ENCODE measurements at regions not wholly inside any gene's neighbourhood (a gene's known extent, or its start where the extent isn't known, plus 50 kb on each side); places are given as distances from the start of the nearest gene placed in this dataset.

GRCh38 chr6:18752278-18753068 lies 365.3 kb downstream of the RNF144B start:
- DNase-seq (ENCODE audit: extremely low read depth, low read depth, low spot score), result no peak

DNA sequence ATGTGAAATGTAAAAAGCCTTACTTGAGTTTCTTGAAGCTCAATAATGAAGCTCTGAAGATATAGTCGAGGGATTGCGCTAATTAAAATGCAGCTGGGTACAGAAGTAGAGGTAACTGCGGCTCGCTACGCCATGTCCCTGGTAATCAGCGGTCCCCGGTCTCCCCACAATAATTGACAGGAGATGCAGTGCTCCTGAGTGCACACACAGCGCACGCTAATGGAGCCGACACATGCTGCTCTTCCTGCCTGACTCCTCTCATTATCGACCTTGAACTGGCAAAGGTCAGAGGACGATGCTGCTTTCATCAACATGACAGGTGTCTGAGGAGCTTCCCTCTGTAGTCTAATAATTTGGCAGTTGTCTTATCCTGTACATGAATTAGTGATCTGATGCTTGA lies 365.9 kb downstream of the RNF144B start:
- DNase-seq (ENCODE audit: extremely low read depth, low read depth, low spot score), result no peak

DNA sequence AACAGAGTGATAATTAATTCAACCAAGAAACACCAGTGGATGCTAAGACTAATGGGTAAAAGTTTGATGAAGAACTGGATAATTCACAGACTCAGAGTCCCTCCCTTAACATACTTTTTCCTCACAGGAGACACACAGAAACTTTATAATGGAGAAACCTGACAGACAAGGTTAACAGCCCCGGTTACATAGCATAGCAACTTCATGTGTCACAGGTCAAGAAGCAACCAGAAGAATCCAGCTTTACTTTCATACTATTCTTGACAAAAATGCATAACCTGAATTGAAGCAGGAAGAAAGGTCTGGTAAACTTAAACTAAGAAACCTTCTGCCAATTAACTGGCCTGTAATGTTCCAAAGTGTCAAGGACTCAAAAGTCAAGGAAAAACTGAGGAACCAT lies 375.9 kb downstream of the RNF144B start:
- DNase-seq (ENCODE audit: extremely low read depth, low read depth, low spot score), result no peak

DNA sequence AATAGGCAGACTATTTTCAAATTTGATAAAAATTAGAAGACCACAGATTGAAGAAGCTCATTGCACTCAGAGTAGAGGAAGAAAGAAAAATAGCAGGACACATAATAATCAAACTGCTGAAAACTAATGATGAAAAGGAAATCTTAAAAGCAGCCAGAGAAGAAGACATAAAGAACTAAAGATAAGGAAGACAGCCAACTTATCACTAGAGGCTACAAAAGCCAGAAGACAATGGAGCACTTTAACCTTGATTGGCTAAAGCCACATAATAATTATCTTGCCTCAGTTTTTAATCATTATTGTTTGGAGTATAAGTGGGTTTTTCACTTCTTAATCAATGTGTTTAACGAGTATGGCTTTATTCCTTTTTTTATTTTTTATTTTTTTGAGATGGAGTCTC lies 397.6 kb downstream of the RNF144B start:
- no peak for DNase-seq (ENCODE audit: extremely low read depth, low read depth, low spot score)

DNA sequence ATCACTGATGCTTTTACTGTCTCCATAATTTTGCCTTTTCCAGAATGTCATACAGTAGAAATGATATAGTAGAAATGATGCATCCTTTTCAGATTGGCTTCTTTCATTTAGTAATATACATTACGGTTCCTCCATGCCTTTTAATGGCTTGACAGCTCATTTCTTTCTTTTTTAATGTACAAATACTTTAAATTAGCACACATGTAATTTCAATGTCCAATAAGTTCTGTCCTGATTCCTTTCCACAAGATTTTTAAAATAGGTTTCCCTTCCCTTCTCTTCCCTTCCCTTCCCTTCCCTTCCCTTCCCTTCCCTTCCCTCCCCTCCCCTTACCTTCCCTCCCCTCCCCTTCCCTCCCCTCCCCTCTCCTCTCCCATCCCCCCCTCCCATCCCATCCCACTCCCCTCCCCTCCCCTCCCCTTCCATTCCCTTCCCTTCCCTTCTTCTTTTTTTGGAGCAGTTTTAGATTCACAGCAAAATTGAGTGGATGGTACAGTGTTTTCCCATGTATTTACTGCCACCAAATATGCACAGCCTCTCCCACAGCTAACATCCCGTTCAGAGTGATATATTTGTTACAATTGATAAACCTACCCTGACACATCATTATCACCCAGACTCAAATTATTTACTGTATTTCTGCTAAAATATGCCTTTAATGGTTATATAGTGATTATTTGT lies 398.8 kb downstream of the RNF144B start:
- no peak for DNase-seq (ENCODE audit: extremely low read depth, low read depth, low spot score)

DNA sequence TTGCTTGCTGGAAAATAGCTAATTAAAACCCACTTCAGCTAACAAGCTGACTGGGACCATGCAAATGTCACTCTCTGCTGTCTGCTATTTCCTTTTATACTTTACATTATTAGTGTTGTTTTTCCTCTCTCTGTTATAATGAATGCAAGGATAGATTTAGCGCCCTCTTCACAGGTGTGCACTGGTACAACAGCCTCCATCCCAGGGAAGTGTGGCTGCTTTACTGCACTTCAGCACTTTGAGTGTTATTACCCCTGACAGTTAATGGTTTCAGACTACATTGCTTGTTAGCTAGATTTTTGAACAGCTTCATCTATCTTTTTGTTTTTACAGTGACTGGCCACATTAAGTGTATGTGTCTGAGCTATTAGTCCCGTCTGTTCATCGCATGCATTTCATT lies 405.7 kb downstream of the RNF144B start:
- no peak for DNase-seq (ENCODE audit: extremely low read depth, low read depth, low spot score)

GRCh38 chr6:18795726-18796125 lies 408.6 kb downstream of the RNF144B start:
- DNase-seq (ENCODE audit: extremely low read depth, low read depth, low spot score), result no peak

- no peak for DNase-seq (ENCODE audit: extremely low read depth, low read depth, low spot score)
These were observed 433.6 kb downstream of the RNF144B start for GRCh38 chr6:18820725-18821124.

- no peak for DNase-seq (ENCODE audit: extremely low read depth, low read depth, low spot score)
These were observed 436.7 kb downstream of the RNF144B start for GRCh38 chr6:18823782-18824386.

GRCh38 chr6:18829272-18829870 lies 442.2 kb downstream of the RNF144B start:
- no peak for DNase-seq (ENCODE audit: extremely low read depth, low read depth, low spot score)

- no peak for DNase-seq (ENCODE audit: extremely low read depth, low read depth, low spot score)
These were observed 448.8 kb downstream of the RNF144B start for GRCh38 chr6:18835976-18836375.

DNA sequence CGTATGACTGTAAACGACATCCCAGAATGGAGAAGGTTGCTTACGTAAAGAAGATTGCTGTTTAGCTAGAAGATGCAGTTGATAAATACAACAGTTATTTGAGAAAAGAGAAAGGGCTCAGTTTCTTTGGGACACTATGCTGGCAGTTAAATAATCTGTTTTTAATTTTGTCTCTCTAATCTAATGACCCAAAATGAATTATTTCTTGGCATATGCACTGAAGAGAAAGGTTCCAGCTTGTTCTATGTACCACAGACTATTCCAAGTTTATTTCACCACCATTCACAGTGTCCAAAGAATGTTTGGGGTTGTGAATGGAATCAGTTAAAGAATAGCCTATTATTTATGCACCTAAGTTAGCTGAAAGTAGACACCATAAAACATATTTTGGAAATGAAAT lies 449.9 kb downstream of the RNF144B start:
- DNase-seq (ENCODE audit: extremely low read depth, low read depth, low spot score), result no peak

DNA sequence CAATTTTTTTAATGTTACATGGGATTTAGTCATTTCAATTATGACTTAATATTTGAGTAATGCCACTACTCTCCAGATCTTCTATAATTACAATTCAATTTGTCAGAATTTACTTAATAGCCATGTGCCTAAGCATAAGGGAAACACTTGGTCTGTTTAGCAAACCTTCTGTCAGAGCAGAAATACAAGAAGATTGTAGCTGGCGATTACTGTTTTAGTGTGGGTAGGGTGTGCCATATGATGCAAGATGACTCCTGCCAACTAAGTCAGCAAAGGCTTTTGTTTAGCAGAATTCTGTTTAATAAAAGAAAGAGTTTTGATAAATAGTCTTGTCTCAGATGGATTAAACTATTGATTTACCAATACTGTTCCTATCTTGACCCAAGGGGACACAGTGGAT lies 455.4 kb downstream of the RNF144B start:
- DNase-seq (ENCODE audit: extremely low read depth, low read depth, low spot score), result no peak

DNA sequence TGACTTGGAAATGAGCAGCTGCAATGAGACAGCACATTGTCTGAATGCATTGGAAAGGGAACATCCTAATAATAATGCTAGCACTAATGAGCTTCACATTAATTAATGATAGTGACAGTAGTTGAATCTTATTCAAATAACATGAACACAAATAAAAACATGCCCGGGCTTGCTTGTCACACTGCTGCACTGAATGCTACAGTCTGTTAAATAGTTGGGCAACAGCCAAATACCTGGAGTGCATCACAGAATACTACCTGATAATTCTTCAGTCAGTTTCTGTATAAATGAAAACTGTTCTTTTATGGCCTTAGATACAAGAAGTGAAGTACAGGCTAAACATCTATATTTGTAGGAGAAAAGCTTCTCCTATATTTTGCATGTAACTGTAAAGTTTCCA lies 458.7 kb downstream of the RNF144B start:
- DNase-seq (ENCODE audit: extremely low read depth, low read depth, low spot score), result no peak

DNA sequence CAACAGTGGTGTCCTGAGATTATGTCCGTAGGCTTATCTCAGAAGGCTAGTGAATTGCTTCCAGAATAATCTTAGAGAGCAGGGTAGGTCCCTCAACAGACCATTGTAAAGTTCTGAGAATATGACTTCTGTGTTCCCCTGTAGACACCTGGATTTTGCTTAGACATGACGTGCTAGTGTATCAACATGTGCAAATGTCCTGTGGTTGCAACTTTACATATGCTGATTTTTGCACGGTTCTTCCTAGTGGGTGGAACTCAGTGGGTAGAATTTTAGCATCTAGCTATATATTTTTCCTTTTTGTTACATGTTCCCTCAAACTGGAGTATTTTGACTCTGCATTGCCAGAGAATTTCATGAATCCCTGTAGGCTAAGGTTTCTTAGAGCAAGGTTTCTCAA lies 459.2 kb downstream of the RNF144B start:
- DNase-seq (ENCODE audit: extremely low read depth, low read depth, low spot score), result no peak

DNA sequence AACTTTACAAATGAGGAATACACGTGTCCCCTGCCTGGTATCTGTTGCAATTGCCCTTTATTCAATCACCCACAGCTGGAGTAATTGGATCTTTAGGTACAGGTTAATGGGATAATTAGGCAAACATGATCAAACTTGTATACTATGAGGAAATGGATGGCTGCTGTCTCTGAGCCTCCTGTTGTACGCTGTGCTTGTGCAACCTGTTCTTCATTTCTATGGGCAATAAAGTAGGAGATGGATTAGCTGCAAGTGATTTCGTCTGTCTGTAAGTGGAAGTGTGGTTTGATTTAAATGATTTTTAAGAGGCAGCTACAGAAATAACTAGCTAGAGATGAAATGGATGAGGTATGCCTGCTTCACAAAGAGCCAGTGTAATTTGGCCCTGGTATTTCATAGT lies 474.1 kb downstream of the RNF144B start:
- DNase-seq (ENCODE audit: extremely low read depth, low read depth, low spot score), result no peak

GRCh38 chr6:18883268-18883667 lies 496.1 kb downstream of the RNF144B start:
- no peak for DNase-seq (ENCODE audit: extremely low read depth, low read depth, low spot score)

GRCh38 chr6:18883851-18884250 lies 496.7 kb downstream of the RNF144B start:
- no peak for DNase-seq (ENCODE audit: extremely low read depth, low read depth, low spot score)

GRCh38 chr6:18893540-18894269 lies 506.6 kb downstream of the RNF144B start:
- DNase-seq (ENCODE audit: extremely low read depth, low read depth, low spot score), result no peak

GRCh38 chr6:18897350-18897749 lies 510.2 kb downstream of the RNF144B start:
- no peak for DNase-seq (ENCODE audit: extremely low read depth, low read depth, low spot score)

- DNase-seq (ENCODE audit: extremely low read depth, low read depth, low spot score), result no peak
These were observed 517.5 kb downstream of the RNF144B start for GRCh38 chr6:18904681-18905080.
